HG03108 (cell line): ENCODE measurements at regions not wholly inside any gene's neighbourhood (a gene's known extent, or its start where the extent isn't known, plus 50 kb on each side); places are given as distances from the start of the nearest gene placed in this dataset.

Experiments used
- ATAC-seq: cut with Tn5 transposase; IDR thresholded peaks from one replicate; pipeline ENCODE4 v1.9.1; 2021; ENCODE audit warnings: moderate library complexity; ENCODE audit not compliant: unreplicated experiment

DNA sequence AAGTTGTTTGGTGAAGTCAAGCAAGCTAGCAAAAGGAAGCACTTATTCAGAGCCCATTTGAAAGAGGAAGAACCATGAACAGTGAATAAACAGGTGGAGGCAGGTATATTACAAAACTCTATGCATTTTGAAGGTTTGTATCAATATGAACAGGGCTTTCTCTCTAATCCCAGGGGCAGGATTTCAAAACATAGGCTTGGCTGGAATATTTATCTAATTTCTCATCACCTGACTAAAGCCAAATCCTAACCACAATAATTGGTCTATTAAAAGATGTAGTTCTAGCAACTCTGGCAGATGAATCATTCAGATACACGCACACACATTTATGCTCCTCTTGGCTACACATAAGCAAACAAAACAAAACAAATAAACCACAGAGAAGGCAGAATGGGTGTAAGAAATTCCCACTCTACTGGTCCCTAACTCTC, 554.4 kb downstream of the INHBA start:
- no peak for ATAC-seq

DNA sequence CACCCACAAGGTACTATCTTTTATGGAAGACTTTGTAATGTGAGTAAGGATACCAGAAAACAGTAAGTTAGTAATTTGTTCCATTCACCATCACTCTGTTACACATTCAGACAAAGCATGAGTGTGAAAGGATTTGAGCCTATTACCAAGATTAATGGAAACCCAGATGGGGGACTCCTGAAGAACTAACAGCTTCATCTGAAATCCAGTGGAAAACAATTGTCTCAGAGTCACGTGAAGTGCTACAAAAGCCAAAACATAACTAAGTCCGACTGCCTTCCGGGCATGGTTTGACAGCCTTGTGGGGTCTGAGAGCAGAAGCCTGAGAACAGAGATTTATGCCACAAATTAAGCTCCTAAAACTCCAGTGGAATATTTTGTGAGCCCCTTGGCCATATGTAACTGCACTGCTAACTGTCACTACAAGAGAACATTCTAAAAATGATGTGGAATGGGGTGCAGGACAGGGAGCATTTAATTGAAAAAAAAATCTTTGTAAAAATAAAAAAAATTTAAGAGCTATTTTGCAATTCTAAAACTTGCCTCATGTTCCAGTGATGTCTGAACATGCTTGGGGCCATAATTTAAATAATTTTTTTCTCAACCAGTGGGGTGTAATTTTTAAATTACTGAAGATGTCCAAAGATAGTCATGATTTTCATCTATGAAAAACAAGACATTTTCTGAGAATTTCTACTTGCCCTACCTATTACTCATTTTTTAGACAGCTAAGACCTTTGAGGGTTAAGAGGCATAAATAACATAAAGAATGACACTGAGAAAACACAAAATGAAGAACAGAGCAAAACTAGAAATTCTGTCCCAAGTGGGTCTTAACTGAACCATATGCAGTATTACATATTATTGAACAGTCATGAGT, 555.0 kb downstream of the INHBA start:
- no peak for ATAC-seq

DNA sequence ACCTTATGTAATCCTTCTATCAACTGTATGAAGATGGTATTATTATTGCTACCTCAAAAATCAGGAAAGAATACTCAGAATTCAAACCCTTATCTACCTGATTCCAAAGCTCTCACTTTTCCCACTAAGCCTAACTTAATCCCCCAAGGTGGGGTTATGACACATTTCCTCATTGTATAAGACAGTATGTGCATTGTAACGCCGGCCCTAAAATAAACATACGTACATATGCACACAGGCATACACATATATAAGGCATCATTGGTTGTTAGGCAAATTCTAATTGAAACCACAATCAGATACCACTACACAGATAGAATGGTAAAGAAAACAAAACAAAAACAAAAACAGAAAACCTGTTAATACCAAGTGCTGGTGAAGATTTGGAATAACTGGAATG, 556.5 kb downstream of the INHBA start:
- ATAC-seq, result no peak

DNA sequence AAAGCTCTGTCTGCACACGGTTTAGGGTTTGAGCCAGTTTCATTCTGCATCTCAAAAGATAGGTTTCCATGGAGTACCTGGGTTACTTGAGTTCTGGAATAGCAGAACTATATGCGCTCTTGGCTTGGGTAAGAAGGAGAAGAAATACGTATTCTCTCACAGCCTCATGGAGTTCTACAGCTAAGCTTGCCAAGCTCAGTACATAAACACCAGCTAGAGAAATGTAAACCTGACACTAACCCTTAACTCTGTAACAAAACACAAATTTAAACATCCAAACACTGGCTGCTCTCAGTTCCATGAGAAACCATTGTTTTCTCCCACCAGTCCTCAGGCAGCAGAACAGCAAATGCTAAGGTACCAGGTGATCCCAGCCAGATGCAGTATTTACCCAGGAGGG, 557.2 kb downstream of the INHBA start:
- no peak for ATAC-seq

DNA sequence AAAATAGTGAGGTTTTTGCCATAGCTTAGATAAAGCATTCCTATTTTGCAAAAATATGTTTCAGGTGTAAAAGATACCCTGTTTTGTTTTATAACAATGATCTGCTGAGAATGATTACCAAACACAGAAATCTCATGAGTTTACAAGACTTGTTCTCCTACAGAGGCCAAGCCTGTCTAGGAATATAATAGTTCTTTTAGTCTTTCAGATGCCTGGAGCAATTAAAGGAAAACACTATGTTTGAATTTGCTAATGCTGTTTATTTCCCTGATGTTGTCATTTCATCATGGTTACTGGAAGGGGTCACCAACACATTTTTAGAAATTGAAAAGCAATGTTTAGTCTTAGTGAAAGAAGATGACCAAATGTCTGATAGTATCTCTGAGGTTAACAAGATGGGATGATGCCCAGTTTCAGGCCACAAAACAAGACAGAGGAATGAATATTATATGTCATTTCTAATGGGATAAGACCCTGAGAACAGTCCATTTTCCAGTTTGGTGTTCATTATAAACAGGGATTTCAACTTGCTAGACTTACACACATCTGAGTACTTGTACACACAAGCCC, 559.9 kb downstream of the INHBA start:
- ATAC-seq, result no peak

DNA sequence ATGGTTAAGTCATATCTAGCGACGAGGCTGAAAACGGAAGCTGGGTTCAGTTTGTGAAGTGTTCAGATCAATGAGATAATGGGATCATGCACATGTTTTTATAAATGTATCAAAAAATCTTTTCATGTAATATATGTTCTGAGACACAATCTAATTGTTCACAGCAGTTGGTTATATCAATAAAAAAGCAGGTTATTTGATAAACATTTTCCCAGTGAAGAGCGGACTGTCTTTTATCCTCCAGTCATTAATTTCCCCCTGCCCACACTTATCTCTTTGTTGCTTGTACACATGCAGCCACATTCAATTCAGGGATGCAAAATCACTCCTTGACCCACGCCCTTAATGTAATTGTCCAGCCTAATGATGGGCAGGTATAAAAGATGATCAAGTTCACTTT, 563.1 kb downstream of the INHBA start:
- ATAC-seq, result no peak

DNA sequence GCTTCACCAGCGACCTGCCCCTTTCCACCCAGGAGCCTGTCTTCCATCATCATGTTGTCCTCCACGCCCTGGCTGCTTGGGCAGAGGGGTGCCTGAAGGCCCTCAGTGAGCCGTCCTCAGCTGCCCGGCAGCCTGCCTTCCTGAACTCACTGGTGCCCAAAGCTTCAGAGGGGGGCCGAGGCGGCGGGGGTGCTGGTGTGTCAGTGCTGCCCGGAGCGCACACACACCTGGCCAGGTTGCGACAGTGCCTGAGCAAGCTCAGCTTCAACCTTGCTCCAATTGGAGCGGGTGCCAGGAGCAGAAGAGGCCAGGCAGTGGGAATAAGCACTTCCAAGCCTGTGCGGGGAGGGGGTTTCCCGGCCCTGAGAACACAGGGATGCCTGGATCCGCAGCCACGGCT, 566.3 kb downstream of the INHBA start:
- ATAC-seq, result no peak

DNA sequence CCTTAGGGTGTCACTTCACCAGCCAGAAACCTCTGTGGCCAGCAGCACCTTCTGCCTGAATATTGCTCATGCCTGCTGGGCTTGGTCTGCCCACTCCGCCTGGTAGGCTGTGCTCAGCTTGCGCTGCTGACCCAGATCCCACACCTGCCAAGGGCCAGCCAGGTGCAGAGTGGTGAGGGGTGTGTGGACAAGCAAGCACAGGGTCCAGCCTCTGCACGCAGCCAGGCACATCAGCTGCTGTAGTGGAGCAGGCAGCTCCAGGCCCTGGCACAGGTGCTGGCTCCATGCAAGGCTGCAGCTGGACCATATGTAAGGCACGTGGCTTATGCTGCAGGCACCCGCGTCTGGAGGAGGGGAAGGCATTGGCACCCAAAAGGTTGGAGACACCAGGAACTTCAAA, 567.4 kb downstream of the INHBA start:
- no peak for ATAC-seq

DNA sequence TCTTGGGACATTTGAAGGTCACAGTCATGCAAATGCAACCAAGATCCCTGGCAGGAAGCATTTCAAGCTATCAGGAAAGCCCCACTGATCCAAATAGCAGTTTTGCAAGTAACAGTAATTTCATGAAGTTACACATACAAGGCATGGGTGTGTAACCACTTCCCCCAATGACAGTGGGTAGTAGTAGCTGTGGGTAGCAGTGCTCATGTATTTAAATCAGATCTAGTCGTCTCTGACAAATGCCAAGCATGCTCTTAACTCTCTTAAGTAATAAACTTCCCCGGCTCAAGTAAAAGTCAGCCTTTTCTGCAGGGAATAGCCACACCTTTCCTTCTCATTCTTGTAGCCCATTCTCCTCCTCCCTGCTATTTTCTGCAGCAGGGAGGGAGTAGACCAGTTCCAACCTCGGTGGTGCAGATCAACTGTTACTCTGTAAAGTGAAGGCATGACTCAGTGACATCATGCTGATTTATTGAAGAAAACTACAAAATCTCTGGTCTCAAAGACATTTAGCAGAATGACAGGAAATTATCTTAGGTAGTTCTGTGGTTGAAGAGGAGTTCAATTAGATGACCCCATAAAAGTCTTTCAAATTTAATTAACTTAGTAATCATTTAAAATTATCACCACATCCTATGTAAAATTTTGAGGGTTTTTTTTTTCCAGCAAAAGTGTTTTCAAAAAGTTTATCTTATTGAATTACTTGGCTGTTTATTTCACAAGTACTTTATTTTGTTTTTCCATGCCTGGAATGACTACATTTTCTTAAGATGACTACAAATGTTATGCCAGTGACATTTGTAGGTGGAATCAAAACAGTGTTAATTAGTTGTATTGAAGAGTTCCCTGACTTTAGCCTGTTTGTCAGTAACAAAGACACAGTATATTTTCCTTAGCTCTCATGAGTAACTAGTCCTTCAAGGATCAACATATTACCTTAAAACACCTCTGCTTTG, 568.3 kb downstream of the INHBA start:
- peak; percentile 81 for ATAC-seq

DNA sequence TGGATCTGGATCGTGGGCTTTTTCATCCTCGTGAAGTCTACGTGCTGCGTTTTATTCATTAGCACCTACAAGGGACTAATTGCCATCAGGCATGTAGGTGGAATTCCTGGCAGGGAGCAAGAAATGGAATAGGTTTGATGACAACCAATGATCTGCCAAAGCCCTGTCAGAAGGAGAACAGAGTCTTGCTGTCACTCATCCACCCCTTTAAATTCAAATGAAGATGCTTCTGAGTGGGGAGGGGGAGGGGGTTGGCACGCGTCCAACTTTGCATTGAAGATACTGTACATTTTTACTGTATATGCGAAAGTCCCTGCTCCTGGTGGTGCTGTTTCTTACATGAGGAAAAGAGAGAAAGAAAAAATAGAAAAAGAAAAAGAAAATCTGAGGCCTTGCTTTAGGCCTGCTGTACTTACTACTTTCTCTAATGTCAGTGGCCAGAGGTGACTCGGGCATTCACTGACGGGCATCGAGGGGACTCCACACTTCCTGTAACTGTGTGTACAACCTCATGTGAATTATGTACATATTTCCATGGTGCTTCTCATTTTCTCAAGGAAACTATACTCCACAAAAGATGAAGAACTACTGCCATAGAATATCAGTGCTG, 569.1 kb downstream of the INHBA start:
- no peak for ATAC-seq

DNA sequence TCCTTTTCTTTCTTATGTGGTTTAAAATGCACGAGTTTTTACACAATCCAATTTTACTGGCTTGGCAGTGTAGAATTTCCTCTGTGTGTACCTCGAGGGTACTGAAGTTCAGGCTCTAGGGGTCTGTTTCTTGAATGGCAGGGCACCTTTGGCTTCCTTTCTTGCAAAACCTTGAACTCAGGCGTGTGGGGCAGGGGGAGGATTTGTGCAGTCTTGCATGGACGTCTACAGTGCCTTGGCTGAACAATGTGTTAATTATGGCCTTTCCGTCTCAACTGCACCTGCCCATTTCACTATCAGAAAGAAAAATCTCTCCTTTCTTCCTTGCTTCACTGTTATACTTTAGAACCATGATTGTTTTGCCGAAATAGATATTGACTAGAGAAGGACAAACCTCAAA, 570.9 kb downstream of the INHBA start:
- ATAC-seq, result no peak

DNA sequence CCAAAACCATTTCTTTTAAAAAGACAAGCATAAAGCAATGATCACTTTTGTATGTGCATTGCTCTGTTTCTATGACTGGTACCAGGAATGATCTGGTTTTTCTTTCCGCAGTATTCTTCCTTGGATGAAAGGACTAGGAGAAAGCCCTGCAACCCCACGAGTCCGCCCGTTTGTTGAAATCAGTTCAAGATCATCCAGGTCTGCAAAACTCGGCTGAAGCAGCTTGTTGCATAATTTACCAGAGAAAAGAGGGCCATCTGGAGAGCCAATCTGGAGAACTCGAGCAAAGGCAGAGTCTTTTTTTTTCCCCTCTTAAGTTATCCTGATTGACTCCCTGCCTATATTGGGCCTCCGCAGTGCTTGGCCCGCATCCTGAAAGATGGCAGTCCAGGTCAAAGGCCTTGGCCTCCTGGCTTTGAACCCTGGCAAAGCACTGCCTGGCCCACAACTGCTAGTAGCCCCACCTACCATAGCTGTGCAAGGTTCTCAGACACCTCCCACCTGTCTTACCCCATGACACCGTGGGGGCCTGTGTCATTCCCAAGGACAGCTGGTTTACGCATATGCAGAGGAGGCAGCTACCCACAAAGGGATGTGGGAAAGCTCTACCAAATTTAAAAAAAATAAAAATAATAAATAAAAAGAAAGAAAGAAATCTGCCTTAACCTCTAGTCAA, 572.2 kb downstream of the INHBA start:
- ATAC-seq, result no peak

DNA sequence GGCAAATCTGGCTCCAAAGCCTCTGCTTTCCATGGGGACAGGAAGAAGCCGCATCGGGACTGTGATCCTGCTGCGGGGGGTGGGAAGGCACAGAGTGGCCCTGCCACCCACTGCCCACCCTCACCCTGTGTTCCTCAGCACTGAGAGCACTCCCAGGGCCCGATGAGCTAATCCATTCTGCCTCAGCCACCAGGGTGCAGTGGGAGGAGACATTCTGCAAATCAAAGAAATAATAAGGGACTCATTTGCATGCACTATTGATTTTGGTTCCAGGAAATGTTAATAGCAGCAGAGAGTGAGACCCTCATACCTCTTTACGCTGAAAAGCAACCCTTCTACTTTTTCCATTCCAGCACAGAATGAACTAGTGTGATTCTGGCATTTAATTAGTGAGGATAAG, 572.8 kb downstream of the INHBA start:
- no peak for ATAC-seq

DNA sequence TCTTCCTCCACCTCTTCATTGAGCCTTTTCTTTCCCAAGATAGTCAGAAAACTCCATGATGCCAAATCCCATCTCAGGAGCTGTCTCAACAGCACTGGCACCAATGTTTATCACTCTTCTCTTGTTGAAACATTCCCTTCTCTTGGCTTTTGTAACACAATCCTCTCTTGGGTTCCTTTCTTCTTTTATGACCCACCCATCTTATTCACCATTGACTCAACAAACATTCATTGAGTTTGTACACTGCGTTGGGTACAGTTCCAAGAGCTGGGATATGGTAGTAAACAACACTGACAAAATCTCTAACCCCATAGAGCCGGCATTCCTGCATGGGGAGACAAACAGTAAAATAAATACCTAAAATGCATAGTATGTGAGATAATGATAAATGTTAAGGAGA, 577.5 kb downstream of the INHBA start:
- no peak for ATAC-seq

DNA sequence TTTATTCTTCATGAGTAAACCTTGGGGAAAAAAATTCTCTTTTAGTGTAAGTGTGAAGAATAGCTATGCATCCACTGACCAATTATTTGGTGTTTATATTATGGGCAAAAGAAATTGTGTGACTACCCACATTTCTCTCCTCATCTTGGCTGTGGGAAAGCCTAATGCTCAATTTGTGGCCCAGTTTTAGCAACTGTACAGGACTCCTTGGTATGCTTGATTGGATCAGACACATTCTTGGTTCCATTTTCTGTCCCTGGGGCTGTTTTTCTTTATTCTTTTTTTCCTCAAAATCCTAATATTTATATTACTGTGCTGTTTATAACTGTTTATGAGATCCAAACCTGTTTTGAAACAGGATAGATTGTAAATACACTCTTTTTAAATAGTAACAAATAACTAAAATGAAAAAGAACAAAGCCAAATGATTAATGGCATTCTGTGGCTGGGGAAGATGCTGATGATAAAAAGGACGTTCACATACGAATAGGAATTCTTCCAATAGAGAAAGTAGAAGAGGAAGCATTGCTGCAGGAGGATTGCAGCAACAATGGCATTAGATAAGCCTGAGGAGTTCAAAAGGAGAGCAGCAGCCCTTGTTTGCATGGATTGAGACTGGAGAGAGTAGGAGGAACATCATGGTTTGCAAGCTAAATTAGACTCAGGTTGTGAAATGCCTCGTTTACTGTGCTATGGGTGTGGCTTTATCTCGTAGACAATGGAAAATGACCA, 580.5 kb downstream of the INHBA start:
- ATAC-seq, result no peak

DNA sequence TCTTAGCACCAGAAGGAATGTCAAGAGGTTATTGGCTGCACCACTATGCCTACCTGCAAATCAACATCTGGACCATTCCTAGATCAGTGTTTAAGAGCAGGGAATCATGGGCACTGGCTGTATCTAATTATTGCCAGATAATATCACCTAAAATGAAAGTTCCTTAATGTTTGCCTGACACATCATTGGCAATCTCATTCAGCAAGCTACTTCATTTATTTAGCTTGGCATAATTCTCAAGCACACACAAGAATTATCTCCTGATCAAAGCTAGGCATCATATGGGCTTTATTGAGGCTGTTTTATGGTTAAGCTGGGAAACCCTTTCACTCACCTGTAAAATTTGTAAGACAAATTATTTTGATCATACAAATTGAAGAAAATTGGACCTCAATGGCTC, 581.7 kb downstream of the INHBA start:
- ATAC-seq, result no peak

DNA sequence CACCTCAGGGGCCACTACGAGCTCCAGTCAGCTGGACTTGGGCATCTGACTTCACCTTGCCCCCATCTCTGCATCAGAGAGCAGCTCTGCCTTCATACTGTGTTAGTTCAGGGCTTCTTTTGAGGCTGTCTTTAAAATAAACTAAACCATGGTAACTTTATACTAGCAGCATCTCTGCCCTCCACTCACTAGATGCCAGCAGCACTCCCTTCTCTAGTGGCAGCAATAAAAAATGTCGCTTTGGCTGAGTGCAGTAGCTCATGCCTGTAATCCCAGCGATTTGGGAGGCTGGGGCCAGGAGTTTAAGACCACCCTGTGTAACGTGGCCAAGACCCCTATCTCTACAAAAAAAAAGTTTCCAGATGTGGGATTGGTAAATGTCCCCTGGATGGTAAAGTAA, 584.4 kb downstream of the INHBA start:
- ATAC-seq, result no peak

DNA sequence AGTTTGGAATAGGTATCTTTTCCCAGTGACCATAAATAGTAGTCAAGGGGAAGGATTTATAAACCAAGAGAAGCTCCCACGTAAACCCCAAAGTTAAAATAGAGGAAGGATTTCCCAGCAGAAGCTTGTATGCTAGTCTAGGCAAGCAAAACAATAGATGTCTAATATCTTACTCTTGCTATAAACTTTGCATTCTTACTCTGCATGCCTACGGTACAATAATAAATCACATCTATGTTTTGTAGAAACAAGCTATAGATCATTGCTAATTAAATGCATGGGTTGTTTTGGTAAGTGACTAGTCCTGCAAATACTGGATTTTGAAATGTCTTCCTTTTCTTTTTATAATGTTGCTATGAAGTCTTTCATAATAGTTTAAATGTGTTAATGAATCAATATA, 585.5 kb downstream of the INHBA start:
- no peak for ATAC-seq

DNA sequence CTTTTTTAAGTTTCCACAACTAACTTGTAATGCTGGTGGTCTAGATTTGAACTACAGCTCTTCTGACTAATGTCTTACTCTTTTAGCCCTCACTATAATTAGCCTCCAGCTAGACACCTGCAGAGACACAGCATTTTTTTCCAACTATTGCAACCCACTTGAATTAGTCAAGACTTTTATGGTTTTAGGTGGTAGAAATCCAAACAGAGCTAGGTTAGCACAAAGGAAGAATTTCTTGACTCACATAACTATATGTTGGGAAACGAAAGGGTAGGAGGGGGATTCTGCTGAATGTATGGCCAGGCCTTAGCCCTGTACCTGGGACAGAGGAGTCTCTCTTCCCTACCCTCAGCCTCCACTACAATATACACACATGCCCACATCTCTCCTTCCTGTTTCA, 586.1 kb downstream of the INHBA start:
- no peak for ATAC-seq

DNA sequence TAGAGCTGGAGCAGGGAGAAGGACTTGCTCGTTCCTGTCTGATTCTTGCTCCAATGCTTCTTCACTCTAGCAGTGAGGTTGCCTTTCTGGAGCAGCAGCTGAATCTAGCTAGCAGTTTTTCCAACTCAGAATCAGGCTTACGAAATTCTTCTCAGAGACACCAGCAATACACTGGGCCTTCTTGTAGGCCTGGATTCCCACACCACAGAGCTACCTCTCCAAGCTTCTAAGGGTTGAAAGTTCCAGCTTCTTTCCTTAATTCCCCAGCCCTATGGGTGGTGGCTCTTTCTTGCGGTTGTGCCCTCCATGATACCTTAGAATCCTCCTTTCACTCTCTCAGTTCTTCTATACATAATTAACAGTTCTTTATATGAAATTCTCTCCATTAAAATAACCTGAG, 586.6 kb downstream of the INHBA start:
- ATAC-seq, result no peak
